Activated naive CD4-positive, alpha-beta T cell treated with anti-CD3 and anti-CD28 coated beads, Interleukin-2, amount 10 ng/mL, durations not matched to agents 7 days and 5 days (primary cell): ENCODE measurements at regions not wholly inside any gene's neighbourhood (a gene's known extent, or its start where the extent isn't known, plus 50 kb on each side); places are given as distances from the start of the nearest gene placed in this dataset.

Experiments
- CTCF ChIA-PET: fragments of 350-600 bp; sonication (Branson Sonifier 250); formaldehyde crosslinking; loops from one replicate; lab custom pipeline; 2021; ENCODE audit warnings: antibody characterized with exemption; lab: Charles Lee
- DNase-seq: peaks from one replicate; pipeline ENCODE4 v3.0.0-alpha.2; 2020
- H3K27ac Mint-ChIP-seq: one replicate; pipeline ENCODE4 v1.8.0; 2021; ENCODE audit warnings: mild to moderate bottlenecking, moderate library complexity, mixed read lengths
- H3K27me3 Mint-ChIP-seq: one replicate; pipeline ENCODE4 v1.8.0; 2021; ENCODE audit warnings: mild to moderate bottlenecking, mixed read lengths
- H3K36me3 Mint-ChIP-seq: one replicate; pipeline ENCODE4 v1.8.0; 2021; ENCODE audit warnings: mixed read lengths
- H3K4me1 Mint-ChIP-seq: one replicate; pipeline ENCODE4 v1.8.0; 2021; ENCODE audit warnings: mixed read lengths
- H3K4me3 Mint-ChIP-seq: one replicate; pipeline ENCODE4 v1.8.0; 2021; ENCODE audit warnings: mild to moderate bottlenecking, moderate library complexity, mixed read lengths
- H3K9me3 Mint-ChIP-seq: one replicate; pipeline ENCODE4 v1.8.0; 2021; ENCODE audit warnings: mixed read lengths

- no peak for DNase-seq
- Mint-ChIP-seq H3K27me3 (no peaks in the 10 kb centered on the region), H3K27ac (no peak overlapping the region), H3K9me3 (no peaks in the 10 kb centered on the region), H3K4me1 (no peaks in the 10 kb centered on the region), H3K36me3 (no peaks in the 10 kb centered on the region), H3K4me3 (no peak overlapping the region)
- CTCF ChIA-PET: no interaction called here
These were observed 143.4 kb upstream of the GLI3 start for GRCh38 chr7:42380401-42380800.

GRCh38 chr7:42378149-42378548, 141.1 kb upstream of the GLI3 start:
- no peak overlapping the region for H3K4me3 Mint-ChIP-seq

DNA sequence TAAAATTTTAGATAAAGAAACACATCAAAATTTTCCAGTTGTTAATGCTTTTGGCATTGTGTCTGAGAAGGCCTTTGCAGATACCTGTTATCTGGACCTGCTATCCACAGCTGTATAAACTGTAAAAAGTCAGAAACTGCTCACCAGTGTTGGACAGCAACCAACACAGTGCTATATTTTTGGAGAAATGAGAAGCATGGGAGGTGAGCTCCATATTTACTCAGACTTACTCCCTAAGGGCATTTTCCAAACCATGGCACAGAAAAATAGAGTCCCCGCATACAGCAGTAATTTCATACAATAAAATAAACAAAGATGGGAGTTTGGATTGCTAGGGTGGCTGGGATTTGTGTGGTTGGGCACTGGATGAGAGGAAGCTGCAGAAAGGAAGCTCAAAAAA, 136.3 kb upstream of the GLI3 start:
- H3K36me3 Mint-ChIP-seq: no peaks in the 10 kb centered on the region
- H3K4me3 Mint-ChIP-seq: no peak overlapping the region
- H3K4me1 Mint-ChIP-seq: no peaks in the 10 kb centered on the region
- DNase-seq: no peak
- H3K27ac Mint-ChIP-seq: no peak overlapping the region
- no peaks in the 10 kb centered on the region for H3K27me3 Mint-ChIP-seq
- no peaks in the 10 kb centered on the region for H3K9me3 Mint-ChIP-seq
- CTCF ChIA-PET: no interaction called here

More at GRCh38 chr7:42378149-42378548, 141.1 kb upstream of the GLI3 start:
- DNase-seq: no peak
- Mint-ChIP-seq H3K36me3 (no peaks in the 10 kb centered on the region), H3K9me3 (no peaks in the 10 kb centered on the region), H3K27me3 (no peaks in the 10 kb centered on the region), H3K27ac (no peak overlapping the region), H3K4me1 (no peaks in the 10 kb centered on the region)
- CTCF ChIA-PET: no interaction called here

DNA sequence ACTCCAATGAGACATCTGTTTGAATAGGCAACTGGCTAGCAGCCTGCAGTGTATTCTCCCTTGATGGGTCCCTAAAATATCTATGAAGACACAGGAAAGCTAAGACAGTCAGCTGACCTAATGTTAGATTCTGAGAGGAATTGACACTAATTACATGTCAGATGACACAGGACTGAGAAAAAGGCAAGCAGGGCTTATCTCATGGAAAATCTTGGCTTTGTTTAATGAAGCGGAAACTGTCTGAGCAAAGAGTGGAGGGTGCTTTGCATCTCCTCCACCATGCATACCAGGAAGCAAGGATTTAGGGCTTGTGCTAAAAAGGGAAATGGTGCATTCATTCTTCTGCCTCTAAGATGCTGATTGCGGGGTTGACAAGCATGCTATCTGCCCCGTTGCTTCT, 135.5 kb upstream of the GLI3 start:
- H3K4me1 Mint-ChIP-seq: no peaks in the 10 kb centered on the region
- H3K27me3 Mint-ChIP-seq: no peaks in the 10 kb centered on the region
- no peaks in the 10 kb centered on the region for H3K36me3 Mint-ChIP-seq
- no peaks in the 10 kb centered on the region for H3K9me3 Mint-ChIP-seq
- no peak for DNase-seq
- no peak overlapping the region for H3K27ac Mint-ChIP-seq
- CTCF ChIA-PET: no interaction called here
- H3K4me3 Mint-ChIP-seq: no peak overlapping the region

GRCh38 chr7:42359946-42360345, 122.9 kb upstream of the GLI3 start:
- Mint-ChIP-seq H3K27ac (no peak overlapping the region), H3K27me3 (no peaks in the 10 kb centered on the region), H3K36me3 (no peaks in the 10 kb centered on the region), H3K4me1 (no peaks in the 10 kb centered on the region), H3K4me3 (no peak overlapping the region), H3K9me3 (peaks cover 13% of the 10 kb centered on the region)
- no peak for DNase-seq
- CTCF ChIA-PET: no interaction called here

GRCh38 chr7:42351316-42351935, 114.4 kb upstream of the GLI3 start:
- DNase-seq: no peak
- Mint-ChIP-seq H3K27me3 (no peaks in the 10 kb centered on the region), H3K4me3 (no peak overlapping the region), H3K4me1 (no peaks in the 10 kb centered on the region), H3K27ac (no peak overlapping the region), H3K36me3 (no peaks in the 10 kb centered on the region), H3K9me3 (peaks cover 3% of the 10 kb centered on the region)
- CTCF ChIA-PET: no interaction called here

- H3K4me3 Mint-ChIP-seq: no peak overlapping the region
- no peaks in the 10 kb centered on the region for H3K36me3 Mint-ChIP-seq
- CTCF ChIA-PET: no interaction called here
- H3K9me3 Mint-ChIP-seq: peaks cover 3% of the 10 kb centered on the region
- DNase-seq: no peak
- no peak overlapping the region for H3K27ac Mint-ChIP-seq
- no peaks in the 10 kb centered on the region for H3K27me3 Mint-ChIP-seq
- no peaks in the 10 kb centered on the region for H3K4me1 Mint-ChIP-seq
These were observed 113.8 kb upstream of the GLI3 start for GRCh38 chr7:42350801-42351200.

- Mint-ChIP-seq H3K27me3 (no peaks in the 10 kb centered on the region), H3K36me3 (no peaks in the 10 kb centered on the region), H3K27ac (no peak overlapping the region), H3K4me1 (no peaks in the 10 kb centered on the region), H3K4me3 (no peak overlapping the region), H3K9me3 (peaks cover 3% of the 10 kb centered on the region)
- CTCF ChIA-PET: no interaction called here
- no peak for DNase-seq
These were observed 111.6 kb upstream of the GLI3 start for GRCh38 chr7:42348631-42349030.

DNA sequence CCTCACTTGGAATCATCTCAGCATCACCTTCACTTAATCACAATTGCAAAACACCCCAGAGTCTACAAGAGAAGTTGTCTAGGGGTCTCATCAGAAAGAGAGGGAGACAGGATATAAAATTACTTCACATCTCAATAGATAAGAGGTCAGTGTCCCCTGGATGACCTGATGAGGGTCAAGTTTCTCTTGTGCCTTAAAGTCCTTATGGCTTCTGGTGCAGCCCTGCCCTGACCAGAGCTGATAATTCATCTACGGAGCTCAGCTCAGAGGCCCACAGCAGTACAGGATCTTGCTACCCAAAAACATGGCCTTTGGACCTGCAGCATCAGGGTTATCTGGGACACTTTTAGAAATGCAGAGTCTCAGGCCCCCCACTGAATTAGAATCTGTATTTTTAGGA, 111.1 kb upstream of the GLI3 start:
- Mint-ChIP-seq H3K4me3 (no peak overlapping the region), H3K27ac (no peak overlapping the region), H3K9me3 (peaks cover 3% of the 10 kb centered on the region)

GRCh38 chr7:42347616-42348015, 110.6 kb upstream of the GLI3 start:
- no peak overlapping the region for H3K27ac Mint-ChIP-seq
- no peaks in the 10 kb centered on the region for H3K36me3 Mint-ChIP-seq
- H3K4me1 Mint-ChIP-seq: no peaks in the 10 kb centered on the region
- H3K4me3 Mint-ChIP-seq: no peak overlapping the region
- peaks cover 3% of the 10 kb centered on the region for H3K9me3 Mint-ChIP-seq
- no peaks in the 10 kb centered on the region for H3K27me3 Mint-ChIP-seq
- CTCF ChIA-PET: no interaction called here
- DNase-seq: no peak

More for the DNA sequence above, 111.1 kb upstream of the GLI3 start:
- Mint-ChIP-seq H3K36me3 (no peaks in the 10 kb centered on the region), H3K27me3 (no peaks in the 10 kb centered on the region), H3K4me1 (no peaks in the 10 kb centered on the region)
- no peak for DNase-seq
- CTCF ChIA-PET: no interaction called here

DNA sequence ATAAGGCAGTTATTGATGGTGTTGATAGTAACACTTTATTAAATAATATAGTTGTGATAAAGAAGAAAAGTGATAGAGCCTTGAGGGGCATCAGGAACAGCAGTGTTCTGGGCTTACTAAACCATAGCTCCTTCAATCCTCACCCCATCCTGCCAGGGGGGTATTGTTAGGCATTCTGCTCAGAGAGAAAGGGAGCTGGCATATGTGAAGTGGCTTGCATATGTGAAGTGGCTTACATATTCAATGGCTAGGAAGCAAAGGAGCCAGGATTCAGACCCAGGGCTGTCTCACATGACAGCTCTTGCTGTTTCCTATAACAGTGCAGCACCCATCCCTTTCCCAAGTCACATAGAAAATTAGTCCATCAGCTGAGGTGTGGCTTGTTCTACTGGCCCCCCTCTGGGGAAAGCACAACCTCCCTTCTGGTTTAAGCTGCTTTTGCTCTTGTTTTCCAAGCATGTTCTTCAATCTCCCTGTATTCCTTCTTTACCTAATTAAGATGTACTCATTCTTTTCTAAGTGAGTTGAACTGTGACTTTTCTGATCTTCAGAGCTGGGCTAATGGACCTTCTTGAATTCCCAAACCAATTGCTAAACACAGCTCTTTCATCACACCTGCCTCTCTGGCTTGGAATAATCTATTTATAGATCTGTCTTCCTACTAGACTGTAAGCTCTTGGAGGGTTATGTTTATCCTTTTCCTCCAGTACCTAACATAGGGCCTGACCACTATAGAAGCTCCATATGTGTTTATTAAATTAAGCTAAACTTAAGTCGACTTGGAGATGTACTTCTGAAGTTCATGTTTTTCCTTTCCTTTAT, 108.7 kb upstream of the GLI3 start:
- Mint-ChIP-seq H3K27me3 (no peaks in the 10 kb centered on the region), H3K9me3 (no peaks in the 10 kb centered on the region), H3K36me3 (no peaks in the 10 kb centered on the region), H3K4me1 (no peaks in the 10 kb centered on the region), H3K27ac (no peak overlapping the region), H3K4me3 (no peak overlapping the region)
- CTCF ChIA-PET: no interaction called here
- DNase-seq: no peak

GRCh38 chr7:42344198-42344755, 107.3 kb upstream of the GLI3 start:
- H3K4me3 Mint-ChIP-seq: no peak overlapping the region
- no peaks in the 10 kb centered on the region for H3K36me3 Mint-ChIP-seq
- H3K9me3 Mint-ChIP-seq: no peaks in the 10 kb centered on the region
- CTCF ChIA-PET: no interaction called here
- no peaks in the 10 kb centered on the region for H3K4me1 Mint-ChIP-seq
- no peaks in the 10 kb centered on the region for H3K27me3 Mint-ChIP-seq
- no peak overlapping the region for H3K27ac Mint-ChIP-seq
- DNase-seq: no peak

GRCh38 chr7:42342381-42342780, 105.4 kb upstream of the GLI3 start:
- Mint-ChIP-seq H3K4me3 (no peak overlapping the region), H3K36me3 (no peaks in the 10 kb centered on the region), H3K27ac (no peak overlapping the region), H3K9me3 (peaks cover 1% of the 10 kb centered on the region), H3K4me1 (no peaks in the 10 kb centered on the region), H3K27me3 (no peaks in the 10 kb centered on the region)
- no peak for DNase-seq
- CTCF ChIA-PET: no interaction called here

DNA sequence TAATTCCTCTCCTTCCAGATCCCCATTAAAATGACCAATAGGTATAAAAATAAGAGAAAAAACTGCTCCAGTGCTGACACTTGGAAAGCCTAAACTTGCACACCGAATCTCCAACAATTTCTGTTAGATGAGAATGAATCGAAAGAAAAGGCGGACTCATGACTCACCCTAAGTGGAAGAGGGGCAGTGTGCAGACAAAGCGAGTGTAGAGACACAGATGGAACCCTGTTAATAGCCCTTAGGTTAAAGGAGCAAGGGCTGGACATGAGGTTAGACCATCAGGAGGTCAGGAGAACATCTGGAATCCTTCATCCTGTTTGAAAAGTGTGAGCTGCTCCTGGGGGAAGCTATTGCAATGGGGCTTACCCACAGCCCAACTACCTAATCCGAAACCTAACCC, 103.4 kb upstream of the GLI3 start:
- no peak overlapping the region for H3K4me3 Mint-ChIP-seq
- peaks cover 3% of the 10 kb centered on the region for H3K9me3 Mint-ChIP-seq
- H3K27ac Mint-ChIP-seq: no peak overlapping the region
- H3K4me1 Mint-ChIP-seq: no peaks in the 10 kb centered on the region
- DNase-seq: no peak
- H3K36me3 Mint-ChIP-seq: no peaks in the 10 kb centered on the region
- no peaks in the 10 kb centered on the region for H3K27me3 Mint-ChIP-seq
- CTCF ChIA-PET: no interaction called here
